GM21723 (cell line): ENCODE measurements at regions not wholly inside any gene's neighbourhood (a gene's known extent, or its start where the extent isn't known, plus 50 kb on each side); places are given as distances from the start of the nearest gene placed in this dataset.
A peak's percentile ranks its signal among the peaks of the same experiment; 100 is the strongest.
"Not testable (repeated sequence)": the region's sequence is repeated elsewhere in the genome, so short reads cannot be mapped to it uniquely, and the experiment has no call there.

Source experiments
- ATAC-seq: cut with Tn5 transposase; IDR thresholded peaks from one replicate; pipeline ENCODE4 v1.9.1; 2021; ENCODE audit warnings: mild to moderate bottlenecking, moderate library complexity; ENCODE audit not compliant: unreplicated experiment

- ATAC-seq, result no peak
These were observed 96.3 kb upstream of the THUMPD2 start for GRCh38 chr2:39875182-39875913.

- no peak for ATAC-seq
These were observed 95.2 kb upstream of the THUMPD2 start for GRCh38 chr2:39874236-39874635.

DNA sequence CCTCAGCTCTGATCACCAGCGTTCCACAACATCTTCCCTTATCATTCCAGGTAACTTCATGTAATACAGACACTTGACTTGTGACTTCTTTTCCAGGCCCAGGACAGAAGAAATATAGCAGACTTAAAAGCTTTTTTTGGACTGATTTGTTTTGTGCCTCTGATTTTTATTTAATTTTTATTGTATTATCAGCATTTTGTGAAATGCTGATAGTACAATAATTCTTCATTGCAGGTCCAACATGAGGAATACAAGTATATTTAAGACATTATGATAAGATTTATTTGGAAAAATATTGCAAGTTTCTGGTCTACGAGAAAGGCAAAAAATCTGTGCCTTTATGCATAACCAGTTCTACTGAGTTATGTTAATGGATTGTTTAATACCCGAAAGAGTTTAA lies 94.5 kb upstream of the THUMPD2 start:
- ATAC-seq, result no peak

DNA sequence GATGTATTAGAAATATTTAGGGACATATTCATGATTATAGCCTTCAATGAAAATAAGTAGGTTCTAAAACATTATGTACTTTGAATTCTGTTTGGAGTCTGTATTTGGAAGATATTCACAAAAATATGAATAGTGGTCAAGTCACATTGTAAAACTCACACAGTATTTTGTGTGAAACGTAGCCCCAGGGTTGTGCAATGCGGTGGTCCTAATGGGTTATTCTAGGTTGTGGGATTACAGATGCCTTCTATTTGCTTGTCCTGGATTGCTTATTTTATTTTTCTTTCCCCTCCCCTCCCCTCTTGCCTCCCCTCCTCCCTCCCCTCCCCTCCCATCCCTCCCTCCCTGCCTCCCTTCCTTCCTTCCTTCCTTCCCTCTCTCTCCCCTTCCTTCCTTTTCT lies 93.7 kb upstream of the THUMPD2 start:
- ATAC-seq, result no peak

DNA sequence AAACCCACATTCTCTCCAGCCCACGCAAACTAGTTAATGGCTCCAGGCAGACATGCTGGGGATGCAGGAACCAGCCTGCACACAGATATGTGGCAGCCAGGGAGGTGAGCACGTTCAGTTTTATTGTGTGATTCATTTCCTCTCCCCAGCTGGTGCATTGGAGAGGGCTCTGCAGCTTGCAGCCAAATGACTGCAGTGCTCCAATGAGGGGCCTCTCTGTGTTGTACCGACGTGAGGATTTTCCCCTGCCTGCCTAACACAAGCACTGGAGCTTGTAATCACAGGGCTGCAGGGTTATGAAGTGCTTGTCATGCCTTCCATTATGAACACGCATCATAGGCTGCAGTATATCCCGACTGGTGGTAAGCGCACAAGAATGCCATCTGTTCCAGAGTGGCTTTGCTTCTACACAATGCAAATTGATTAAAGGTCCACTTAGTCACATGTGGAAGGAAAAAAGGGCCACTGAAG lies 92.3 kb upstream of the THUMPD2 start:
- ATAC-seq, result no peak

GRCh38 chr2:39870871-39871270 lies 91.8 kb upstream of the THUMPD2 start:
- ATAC-seq, result no peak

DNA sequence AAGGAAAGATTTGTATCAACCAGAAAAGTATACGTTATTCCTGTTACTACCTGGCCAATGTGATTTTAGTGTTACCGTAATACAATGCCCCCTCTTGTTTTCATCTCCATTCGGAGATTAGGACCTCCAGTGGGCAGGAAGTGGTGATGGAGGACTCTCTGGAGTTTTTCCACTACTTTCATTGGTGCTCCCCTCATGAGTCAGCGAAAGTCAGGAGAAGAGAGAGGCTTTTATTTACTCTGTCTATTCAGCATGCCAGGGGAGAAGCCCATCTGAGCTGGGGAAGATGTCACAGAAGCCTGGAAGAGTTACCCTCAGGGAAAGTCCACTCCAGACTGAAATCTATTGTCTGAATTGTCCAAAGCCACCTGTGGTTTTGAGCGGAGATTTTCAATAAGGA lies 88.2 kb upstream of the THUMPD2 start:
- ATAC-seq, result no peak

GRCh38 chr2:39865751-39866150 lies 86.7 kb upstream of the THUMPD2 start:
- ATAC-seq, result no peak

DNA sequence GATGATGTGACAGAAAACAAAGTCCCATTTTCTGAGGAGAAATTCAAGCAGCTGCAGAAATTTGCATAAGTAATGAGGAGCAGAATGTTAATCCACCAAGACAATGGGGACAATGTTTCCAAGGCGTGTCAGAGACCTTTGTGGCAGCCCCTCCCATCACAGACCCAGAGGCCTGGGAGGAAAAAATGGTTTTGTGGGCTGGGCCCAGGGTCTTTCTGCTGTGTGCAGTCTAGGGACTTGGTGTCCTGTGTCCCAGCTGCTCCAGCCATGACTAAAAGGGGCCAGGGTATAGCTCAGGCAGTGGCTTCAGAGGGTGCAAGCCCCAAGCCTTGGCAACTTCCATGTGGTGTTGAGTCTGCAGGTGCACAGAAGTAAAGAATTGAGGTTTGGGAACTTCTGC lies 84.6 kb upstream of the THUMPD2 start:
- not testable (repeated sequence) for ATAC-seq

DNA sequence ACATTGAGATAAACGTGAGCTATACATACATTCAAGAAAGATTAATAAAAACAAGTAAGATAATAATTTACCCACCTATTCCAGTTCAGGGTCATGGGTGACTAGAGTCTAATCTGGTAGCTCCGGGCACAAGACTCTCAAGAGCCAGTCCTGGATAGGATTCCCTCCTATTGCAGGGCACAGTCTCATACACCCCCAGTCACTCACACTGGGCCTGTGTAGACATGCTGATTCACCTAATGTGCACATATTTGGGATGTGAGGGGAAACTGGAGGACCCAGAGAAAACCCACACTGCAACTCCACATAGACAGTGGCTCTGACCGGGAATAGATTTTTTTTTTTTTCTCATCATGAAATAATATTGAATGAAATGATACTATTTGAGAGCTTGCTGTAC lies 81.5 kb upstream of the THUMPD2 start:
- no peak for ATAC-seq

GRCh38 chr2:39858677-39859076 lies 79.6 kb upstream of the THUMPD2 start:
- ATAC-seq, result no peak

- no peak for ATAC-seq
These were observed 76.8 kb upstream of the THUMPD2 start for GRCh38 chr2:39855856-39856255.

- ATAC-seq, result no peak
These were observed 75.7 kb upstream of the THUMPD2 start for GRCh38 chr2:39854771-39855170.

GRCh38 chr2:39852831-39853230 lies 73.8 kb upstream of the THUMPD2 start:
- no peak for ATAC-seq

DNA sequence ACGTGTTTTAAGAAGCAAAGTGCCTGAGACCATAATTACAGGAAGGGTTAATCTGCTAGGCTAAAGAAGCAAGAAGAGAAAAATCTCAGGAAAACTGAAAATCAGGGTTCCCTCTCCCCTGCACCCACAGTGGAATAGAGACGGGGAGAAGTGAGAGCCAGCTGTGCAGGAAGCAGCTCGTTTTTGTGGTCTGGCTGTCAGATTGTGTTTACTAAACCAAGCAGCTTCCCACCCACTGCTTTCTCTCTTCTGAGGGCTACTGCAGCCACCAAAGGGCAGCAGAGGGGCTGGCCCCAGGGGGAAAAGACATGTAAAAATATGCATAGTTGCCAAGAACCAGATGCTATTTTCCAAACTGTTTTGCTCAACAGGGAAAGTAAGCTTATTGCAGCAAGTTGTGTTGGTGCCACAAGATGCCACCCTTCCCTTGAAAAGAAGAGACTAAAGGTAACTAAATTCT lies 72.6 kb upstream of the THUMPD2 start:
- ATAC-seq, result peak; percentile 93

GRCh38 chr2:39851251-39851650 lies 72.2 kb upstream of the THUMPD2 start:
- peak; percentile 7 for ATAC-seq

GRCh38 chr2:39849982-39850526 lies 71.0 kb upstream of the THUMPD2 start:
- no peak for ATAC-seq

DNA sequence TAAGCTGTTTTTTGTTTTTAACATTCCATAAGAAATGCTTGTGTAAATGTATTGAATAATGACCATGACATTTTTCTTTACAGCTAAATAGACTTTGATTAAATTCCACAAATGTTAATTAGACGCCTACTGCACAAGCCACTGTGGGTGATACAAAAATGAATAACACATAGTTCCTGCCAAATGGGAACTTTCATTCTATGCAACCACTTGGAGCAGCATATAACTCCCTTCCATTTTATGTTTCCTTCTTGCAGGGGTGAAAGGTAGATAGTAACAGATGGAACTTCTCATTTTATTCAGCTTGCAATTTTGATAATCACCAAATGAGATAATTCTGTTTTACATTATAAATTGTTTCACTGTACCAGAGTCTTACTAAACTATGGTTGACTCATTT lies 70.0 kb upstream of the THUMPD2 start:
- ATAC-seq, result no peak

DNA sequence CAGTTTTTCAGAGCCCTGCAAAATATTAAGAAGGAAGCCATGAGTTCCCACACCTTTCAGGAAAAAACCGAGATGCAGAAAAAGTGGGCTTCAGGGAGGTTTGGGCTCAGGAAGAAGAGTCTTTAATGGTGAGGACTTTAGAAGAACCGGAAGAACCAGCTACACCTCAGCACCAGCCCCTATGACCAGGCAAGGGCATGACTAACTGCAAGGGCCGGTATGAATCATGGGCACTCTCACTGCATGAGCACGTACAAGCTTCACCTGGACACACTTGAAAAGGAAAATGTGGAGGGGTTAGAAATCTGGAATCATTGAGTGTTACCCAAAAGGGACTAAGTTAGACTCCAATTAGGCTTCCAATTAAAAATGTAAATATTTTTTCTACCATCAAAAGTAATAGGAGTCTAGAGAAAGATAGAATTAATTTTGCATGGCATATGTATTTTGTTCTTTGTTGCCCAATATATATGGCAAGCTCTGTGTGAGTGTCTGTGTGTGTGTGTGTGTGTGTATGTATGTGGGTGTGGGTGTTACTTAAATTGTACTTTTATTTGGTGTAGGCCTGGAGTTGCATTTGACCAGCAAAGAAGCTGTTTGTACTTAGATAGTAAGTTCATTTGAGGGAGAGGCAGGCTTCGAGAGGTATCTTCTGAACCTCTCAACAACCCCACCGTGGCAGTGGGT lies 66.5 kb upstream of the THUMPD2 start:
- no peak for ATAC-seq

DNA sequence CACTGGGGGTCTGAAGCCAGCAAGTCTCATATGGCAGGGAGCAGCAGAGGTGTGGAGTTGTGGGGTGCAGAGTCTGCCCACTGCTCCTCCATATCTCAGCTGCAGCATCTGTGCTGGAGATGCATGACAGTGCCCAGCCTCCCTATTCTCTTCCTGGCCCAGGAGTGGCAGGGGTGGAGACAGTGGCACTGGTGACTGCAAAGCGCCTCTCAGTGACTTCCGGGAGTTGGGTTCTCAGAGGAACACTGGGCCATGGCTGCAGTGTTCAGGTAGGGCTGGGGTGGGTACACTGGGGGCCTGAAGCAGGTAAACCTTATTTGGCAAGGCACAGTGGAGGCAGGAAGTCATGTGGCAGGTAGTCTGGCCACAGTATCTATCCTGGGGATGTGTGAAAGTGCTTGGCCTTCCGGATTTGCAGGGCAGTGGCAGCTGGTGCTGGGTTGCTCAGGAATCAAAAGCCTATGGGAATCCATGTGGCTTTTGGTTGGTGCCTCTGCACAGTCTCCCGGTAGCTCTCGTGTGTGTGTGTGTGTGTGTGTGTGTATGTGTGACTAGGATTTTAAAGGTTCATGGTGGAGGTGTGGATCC lies 60.3 kb upstream of the THUMPD2 start:
- no peak for ATAC-seq

DNA sequence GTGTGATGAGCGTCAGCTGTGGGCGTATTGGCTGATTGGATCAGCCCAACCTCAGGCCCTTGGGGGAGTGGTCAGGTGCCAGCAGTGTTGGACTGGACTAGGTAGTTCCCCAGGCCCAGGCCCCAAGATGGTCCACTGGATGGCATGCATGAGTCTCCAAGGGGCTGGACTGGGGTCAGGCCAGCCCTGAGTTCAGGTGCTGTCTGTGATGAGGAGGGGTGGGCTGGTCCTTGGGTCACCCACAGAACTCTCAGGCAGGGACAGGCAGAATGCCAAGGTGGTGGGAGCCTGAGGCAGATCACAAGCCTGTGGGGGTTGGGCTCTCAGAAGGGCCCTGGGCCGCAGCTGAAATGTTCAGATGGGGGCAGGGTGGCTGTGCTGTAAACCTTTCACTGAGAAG lies 59.5 kb upstream of the THUMPD2 start:
- no peak for ATAC-seq
